ENCODE measurements at regions not wholly inside any gene's neighbourhood (a gene's known extent, or its start where the extent isn't known, plus 50 kb on each side); places are given as distances from the start of the nearest gene placed in this dataset.

GRCh38 chr11:133695387-133695786, 149.9 kb downstream of the SPATA19 start:
- Histone ChIP-seq H2AK9ac (replicated peaks; ENCODE audit: low read depth, low read length, poor library complexity) (no peak overlapping the region), H2AK5ac (ENCODE audit: low read depth, low read length) (no peak overlapping the region), H2BK120ac (ENCODE audit: low read depth, low read length) (no peak overlapping the region), H4K5ac (ENCODE audit: low read depth, low read length) (no peak overlapping the region), H3K4me3 (ENCODE audit: insufficient read depth, low read depth, low read length) (no peak overlapping the region), H3K36me3 (ENCODE audit: control insufficient read depth, insufficient read depth, low read length) (no peaks in the 10 kb centered on the region), H2AFZ (replicated peaks; ENCODE audit: low read length, poor library complexity) (no peak overlapping the region), H3K4ac (ENCODE audit: low read depth, low read length) (no peak overlapping the region), H2BK5ac (ENCODE audit: low read depth, low read length, poor library complexity, severe bottlenecking) (no peak overlapping the region), H3K9me3 (ENCODE audit: control insufficient read depth, insufficient read depth, low read length) (peaks cover 37% of the 10 kb centered on the region), H3K4me2 (ENCODE audit: low read depth, low read length) (no peak overlapping the region), H3K9me1 (ENCODE audit: insufficient read depth, low read length) (no peaks in the 10 kb centered on the region), H3K27me3 (ENCODE audit: control insufficient read depth, insufficient read depth, low read length) (no peaks in the 10 kb centered on the region), H2BK20ac (ENCODE audit: low read depth, low read length) (no peak overlapping the region), H4K20me1 (ENCODE audit: insufficient read depth, low read length) (no peaks in the 10 kb centered on the region), H4K8ac (ENCODE audit: low read depth in 2 of 2, low read length in 2 of 2) (no peak overlapping the region), H3K56ac (ENCODE audit: extremely low read depth, insufficient read depth, low read length) (no peak overlapping the region), H3K23ac (ENCODE audit: low read depth, low read length) (no peak overlapping the region), H3K27ac (ENCODE audit: insufficient read depth, low read length) (no peak overlapping the region), H3K14ac (replicated peaks; ENCODE audit: low read depth, low read length) (no peak overlapping the region), H3K4me1 (ENCODE audit: control insufficient read depth, insufficient read depth, low read length) (no peaks in the 10 kb centered on the region), H4K91ac (ENCODE audit: insufficient read depth, low read depth, low read length) (no peak overlapping the region), H3K79me1 (ENCODE audit: low read depth in 1 of 2, low read length in 2 of 2) (no peaks in the 10 kb centered on the region), H2BK15ac (ENCODE audit: low read depth, low read length) (no peak overlapping the region), H3K9ac (ENCODE audit: low read depth, low read length) (no peak overlapping the region), H3K18ac (ENCODE audit: low read depth, low read length) (no peak overlapping the region)
- dilution Hi-C loops (cut with HindIII; ENCODE audit: low sequenced_read_pairs, unreplicated experiment), result no loop called here
- POLR2A ChIA-PET (ENCODE audit: unreplicated experiment), result no interaction called here
- CTCF ChIA-PET, result no interaction called here
- WGBS, 2 experiments (ENCODE audit: extremely low coverage in 2 of 2, insufficient read length in 1 of 2), result no CpG with 5 or more reads among the region's 2 CpGs
- TF ChIP-seq RAD21 (IDR thresholded peaks at IDR 0.05; ENCODE audit: low read length) (no peak), MAFK (IDR thresholded peaks at IDR 0.05; ENCODE audit: low read depth, low read length) (no peak), RCOR1 (IDR thresholded peaks at IDR 0.05; ENCODE audit: insufficient replicate concordance, low read length) (no peak), RFX5 (IDR thresholded peaks at IDR 0.05; ENCODE audit: low read depth, low read length) (no peak), FOS (IDR thresholded peaks at IDR 0.05; ENCODE audit: low read depth, low read length) (no peak), SMC3 (IDR thresholded peaks at IDR 0.05; ENCODE audit: low read depth, low read length) (no peak), BHLHE40 (IDR thresholded peaks at IDR 0.05; ENCODE audit: low read depth, low read length) (no peak), MXI1 (IDR thresholded peaks at IDR 0.05; ENCODE audit: borderline replicate concordance, low read depth, low read length) (no peak), CEBPB (IDR thresholded peaks at IDR 0.05; ENCODE audit: low read depth, low read length) (no peak), POLR2A (IDR thresholded peaks at IDR 0.05; ENCODE audit: low read depth, low read length) (no peak), NFE2L2 (IDR thresholded peaks at IDR 0.05; ENCODE audit: low read depth, low read length) (no peak), CHD1 (IDR thresholded peaks at IDR 0.05; ENCODE audit: low read depth, low read length) (no peak), MAZ (IDR thresholded peaks at IDR 0.05; ENCODE audit: borderline replicate concordance, low read depth, low read length) (no peak), CTCF (conservative IDR thresholded peaks at IDR 0.05; ENCODE audit: low read depth, low read length) (no peak)
- TF ChIP-seq, protein P1, sequence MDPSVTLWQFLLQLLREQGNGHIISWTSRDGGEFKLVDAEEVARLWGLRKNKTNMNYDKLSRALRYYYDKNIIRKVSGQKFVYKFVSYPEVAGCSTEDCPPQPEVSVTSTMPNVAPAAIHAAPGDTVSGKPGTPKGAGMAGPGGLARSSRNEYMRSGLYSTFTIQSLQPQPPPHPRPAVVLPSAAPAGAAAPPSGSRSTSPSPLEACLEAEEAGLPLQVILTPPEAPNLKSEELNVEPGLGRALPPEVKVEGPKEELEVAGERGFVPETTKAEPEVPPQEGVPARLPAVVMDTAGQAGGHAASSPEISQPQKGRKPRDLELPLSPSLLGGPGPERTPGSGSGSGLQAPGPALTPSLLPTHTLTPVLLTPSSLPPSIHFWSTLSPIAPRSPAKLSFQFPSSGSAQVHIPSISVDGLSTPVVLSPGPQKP (IDR thresholded peaks at IDR 0.05; ENCODE audit: borderline replicate concordance, low read depth, low read length), result no peak
- TF ChIP-seq, protein P2, sequence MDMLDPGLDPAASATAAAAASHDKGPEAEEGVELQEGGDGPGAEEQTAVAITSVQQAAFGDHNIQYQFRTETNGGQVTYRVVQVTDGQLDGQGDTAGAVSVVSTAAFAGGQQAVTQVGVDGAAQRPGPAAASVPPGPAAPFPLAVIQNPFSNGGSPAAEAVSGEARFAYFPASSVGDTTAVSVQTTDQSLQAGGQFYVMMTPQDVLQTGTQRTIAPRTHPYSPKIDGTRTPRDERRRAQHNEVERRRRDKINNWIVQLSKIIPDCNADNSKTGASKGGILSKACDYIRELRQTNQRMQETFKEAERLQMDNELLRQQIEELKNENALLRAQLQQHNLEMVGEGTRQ (IDR thresholded peaks at IDR 0.05; ENCODE audit: low read depth, low read length), result no peak
- no peak for DNase-seq
- in situ Hi-C loops (cut with MboI; ENCODE audit: low sequenced_read_pairs), result no loop called here
- intact Hi-C loops (cut with micrococcal nuclease), result no loop called here
- BruUV-seq (replicated peaks), result no TSS peak
- no peak for ATAC-seq (ENCODE audit: low read depth)
